ENCODE measurements at regions not wholly inside any gene's neighbourhood (a gene's known extent, or its start where the extent isn't known, plus 50 kb on each side); places are given as distances from the start of the nearest gene placed in this dataset.

- H3K27ac Mint-ChIP-seq (ENCODE audit: unreplicated experiment), result no peak overlapping the region
- DNase-seq (ENCODE audit: low read depth), result no peak
- Histone ChIP-seq H3K9ac (ENCODE audit: low read length) (no peak overlapping the region), H3K9me3 (ENCODE audit: insufficient read depth, low read depth, low read length) (no peaks in the 10 kb centered on the region), H3K27ac (ENCODE audit: low read depth, low read length) (no peak overlapping the region), H3K4me3 (ENCODE audit: insufficient read depth, low read depth, low read length) (no peak overlapping the region), H4K20me1 (ENCODE audit: insufficient read depth, low read length) (no peaks in the 10 kb centered on the region), H2AFZ (ENCODE audit: low read depth, low read length) (no peak overlapping the region), H3K27me3 (ENCODE audit: insufficient read depth, low read length) (no peaks in the 10 kb centered on the region), H3K4me1 (ENCODE audit: insufficient read depth, low read length) (no peaks in the 10 kb centered on the region), H3K36me3 (ENCODE audit: insufficient read depth, low read length) (no peaks in the 10 kb centered on the region), H3K79me2 (ENCODE audit: insufficient read depth, low read length) (no peaks in the 10 kb centered on the region), H3K4me2 (ENCODE audit: low read length) (no peak overlapping the region)
- no peaks in the 10 kb centered on the region for H3K27me3 Mint-ChIP-seq (ENCODE audit: low read depth, unreplicated experiment)
- no peak for TF ChIP-seq EZH2 (IDR thresholded peaks at IDR 0.05; ENCODE audit: insufficient read depth, low read length)
- TF ChIP-seq CTCF (IDR thresholded peaks at IDR 0.05; ENCODE audit: insufficient read depth, low read depth, low read length), result no peak
- H3K4me3 Mint-ChIP-seq (ENCODE audit: unreplicated experiment), result no peak overlapping the region
- H3K9me3 Mint-ChIP-seq (ENCODE audit: unreplicated experiment), result no peaks in the 10 kb centered on the region
- H3K4me1 Mint-ChIP-seq (ENCODE audit: low read depth, unreplicated experiment), result no peaks in the 10 kb centered on the region
- H3K36me3 Mint-ChIP-seq (ENCODE audit: low read depth, unreplicated experiment), result no peaks in the 10 kb centered on the region
- FAIRE-seq, result no peak
These were observed 1165.0 kb downstream of the NXPH1 start for GRCh38 chr7:9598411-9598810.

- no peak overlapping the region for H3K27ac ChIP-seq (ENCODE audit: low read depth, low read length)
- Mint-ChIP-seq H3K4me3 (ENCODE audit: unreplicated experiment) (no peak overlapping the region), H3K36me3 (ENCODE audit: low read depth, unreplicated experiment) (no peaks in the 10 kb centered on the region), H3K27ac (ENCODE audit: unreplicated experiment) (no peak overlapping the region), H3K27me3 (ENCODE audit: low read depth, unreplicated experiment) (no peaks in the 10 kb centered on the region), H3K4me1 (ENCODE audit: low read depth, unreplicated experiment) (no peaks in the 10 kb centered on the region), H3K9me3 (ENCODE audit: unreplicated experiment) (no peaks in the 10 kb centered on the region)
- TF ChIP-seq EZH2 (IDR thresholded peaks at IDR 0.05; ENCODE audit: insufficient read depth, low read length), result no peak
- no peak for TF ChIP-seq CTCF (IDR thresholded peaks at IDR 0.05; ENCODE audit: insufficient read depth, low read depth, low read length)
- H3K9me3 ChIP-seq (ENCODE audit: insufficient read depth, low read depth, low read length), result no peaks in the 10 kb centered on the region
- DNase-seq (ENCODE audit: low read depth), result no peak
- H3K79me2 ChIP-seq (ENCODE audit: insufficient read depth, low read length), result no peaks in the 10 kb centered on the region
- no peak for FAIRE-seq
- no peak overlapping the region for H3K4me3 ChIP-seq (ENCODE audit: insufficient read depth, low read depth, low read length)
- H3K9ac ChIP-seq (ENCODE audit: low read length), result no peak overlapping the region
- no peaks in the 10 kb centered on the region for H4K20me1 ChIP-seq (ENCODE audit: insufficient read depth, low read length)
- no peaks in the 10 kb centered on the region for H3K36me3 ChIP-seq (ENCODE audit: insufficient read depth, low read length)
- no peaks in the 10 kb centered on the region for H3K27me3 ChIP-seq (ENCODE audit: insufficient read depth, low read length)
- no peak overlapping the region for H2AFZ ChIP-seq (ENCODE audit: low read depth, low read length)
- no peaks in the 10 kb centered on the region for H3K4me1 ChIP-seq (ENCODE audit: insufficient read depth, low read length)
- H3K4me2 ChIP-seq (ENCODE audit: low read length), result no peak overlapping the region
These were observed 1167.6 kb downstream of the NXPH1 start for GRCh38 chr7:9600974-9601373.

- no peak overlapping the region for H3K4me2 ChIP-seq (ENCODE audit: low read length)
- Mint-ChIP-seq H3K4me1 (ENCODE audit: low read depth, unreplicated experiment) (no peaks in the 10 kb centered on the region), H3K27ac (ENCODE audit: unreplicated experiment) (no peak overlapping the region), H3K36me3 (ENCODE audit: low read depth, unreplicated experiment) (no peaks in the 10 kb centered on the region), H3K27me3 (ENCODE audit: low read depth, unreplicated experiment) (no peaks in the 10 kb centered on the region), H3K4me3 (ENCODE audit: unreplicated experiment) (no peak overlapping the region), H3K9me3 (ENCODE audit: unreplicated experiment) (no peaks in the 10 kb centered on the region)
- no peak overlapping the region for H3K4me3 ChIP-seq (ENCODE audit: insufficient read depth, low read depth, low read length)
- no peak overlapping the region for H3K27ac ChIP-seq (ENCODE audit: low read depth, low read length)
- no peaks in the 10 kb centered on the region for H4K20me1 ChIP-seq (ENCODE audit: insufficient read depth, low read length)
- no peak for TF ChIP-seq CTCF (IDR thresholded peaks at IDR 0.05; ENCODE audit: insufficient read depth, low read depth, low read length)
- no peak for TF ChIP-seq EZH2 (IDR thresholded peaks at IDR 0.05; ENCODE audit: insufficient read depth, low read length)
- H3K9ac ChIP-seq (ENCODE audit: low read length), result no peak overlapping the region
- H3K4me1 ChIP-seq (ENCODE audit: insufficient read depth, low read length), result no peaks in the 10 kb centered on the region
- H3K27me3 ChIP-seq (ENCODE audit: insufficient read depth, low read length), result no peaks in the 10 kb centered on the region
- no peak for DNase-seq (ENCODE audit: low read depth)
- no peaks in the 10 kb centered on the region for H3K79me2 ChIP-seq (ENCODE audit: insufficient read depth, low read length)
- no peaks in the 10 kb centered on the region for H3K9me3 ChIP-seq (ENCODE audit: insufficient read depth, low read depth, low read length)
- no peaks in the 10 kb centered on the region for H3K36me3 ChIP-seq (ENCODE audit: insufficient read depth, low read length)
- no peak for FAIRE-seq
- H2AFZ ChIP-seq (ENCODE audit: low read depth, low read length), result no peak overlapping the region
These were observed 1169.9 kb downstream of the NXPH1 start for GRCh38 chr7:9603291-9603690.

Data from astrocyte (in vitro differentiated cells and primary cell).